HEK293T (cell line): ENCODE measurements at regions not wholly inside any gene's neighbourhood (a gene's known extent, or its start where the extent isn't known, plus 50 kb on each side); places are given as distances from the start of the nearest gene placed in this dataset.

Experiments
- BHLHE40 ChIP-seq: fragments of 450-650 bp; IDR thresholded peaks from 2 replicates; pipeline ENCODE4 v1.6.1; 2016; ENCODE audit warnings: mild to moderate bottlenecking, moderate library complexity, borderline replicate concordance
- ELF4 ChIP-seq: fragments of 450-650 bp; IDR thresholded peaks from 2 replicates; pipeline ENCODE4 v1.6.1; 2017; ENCODE audit warnings: antibody characterized with exemption
- FOXA1 ChIP-seq: fragments of 450-650 bp; IDR thresholded peaks from 2 replicates; pipeline ENCODE4 v1.6.1; 2016; ENCODE audit warnings: mild to moderate bottlenecking
- FOXK2 ChIP-seq: fragments of 450-650 bp; IDR thresholded peaks from 2 replicates; pipeline ENCODE4 v1.6.1; 2016; ENCODE audit warnings: mild to moderate bottlenecking
- FOXM1 ChIP-seq: fragments of 450-650 bp; IDR thresholded peaks from 2 replicates; pipeline ENCODE4 v1.6.1; 2017; ENCODE audit warnings: mild to moderate bottlenecking, borderline replicate concordance
- HDGF ChIP-seq: fragments of 450-650 bp; IDR thresholded peaks from 2 replicates; pipeline ENCODE4 v1.6.1; 2017; ENCODE audit warnings: antibody characterized with exemption, borderline replicate concordance
- LEF1 ChIP-seq: fragments of 450-650 bp; IDR thresholded peaks from 2 replicates; pipeline ENCODE4 v1.6.1; 2017; ENCODE audit warnings: mild to moderate bottlenecking, borderline replicate concordance
- NFRKB ChIP-seq: fragments of 450-650 bp; IDR thresholded peaks from 2 replicates; pipeline ENCODE4 v1.6.1; 2016; ENCODE audit warnings: mild to moderate bottlenecking, moderate library complexity
- SP1 ChIP-seq: fragments of 450-650 bp; IDR thresholded peaks from 2 replicates; pipeline ENCODE4 v1.6.1; 2017
- SUZ12 ChIP-seq: fragments of 450-650 bp; IDR thresholded peaks from 2 replicates; pipeline ENCODE4 v1.6.1; 2016; ENCODE audit warnings: mild to moderate bottlenecking
- TARDBP ChIP-seq: fragments of 450-650 bp; IDR thresholded peaks from 2 replicates; pipeline ENCODE4 v1.6.1; 2016
- ZNF384 ChIP-seq: fragments of 450-650 bp; IDR thresholded peaks from 2 replicates; pipeline ENCODE4 v1.6.1; 2016

DNA sequence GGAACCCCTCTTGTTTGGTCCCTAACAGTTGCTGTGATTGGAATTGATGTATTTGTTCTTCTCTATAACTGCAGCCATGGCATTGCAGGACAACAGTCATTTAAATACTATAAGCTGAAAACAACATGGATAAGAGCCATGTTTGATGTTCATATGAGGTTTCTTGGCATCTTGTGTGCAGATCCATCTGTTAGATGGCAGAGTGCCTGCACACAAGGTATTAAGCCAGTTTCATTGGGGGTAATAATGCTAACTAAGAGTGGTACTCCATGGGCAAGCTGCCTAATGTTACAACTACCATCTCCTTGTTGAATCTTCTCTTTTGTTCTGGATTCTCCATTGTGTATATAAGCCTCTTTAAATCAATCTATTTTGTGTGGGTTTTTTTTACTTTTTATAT, 206.0 kb upstream of the CHORDC1 start:
- TF ChIP-seq ELF4 (no peak), FOXA1 (no peak), FOXK2 (no peak), SP1 (no peak), FOXM1 (no peak), SUZ12 (no peak), LEF1 (no peak), ZNF384 (no peak), NFRKB (no peak), TARDBP (no peak), BHLHE40 (no peak), HDGF (no peak)
